ENCODE measurements at regions not wholly inside any gene's neighbourhood (a gene's known extent, or its start where the extent isn't known, plus 50 kb on each side); places are given as distances from the start of the nearest gene placed in this dataset.

- DNase-seq (ENCODE audit: low read depth in 4 of 4, low spot score in 3 of 4): no peak
These were observed 293.7 kb upstream of the CPEB2 start for GRCh38 chr4:14708574-14708973.

GRCh38 chr4:14711259-14711658 is 291.0 kb upstream of the CPEB2 start:
- DNase-seq (ENCODE audit: low read depth in 4 of 4, low spot score in 3 of 4): no peak

- DNase-seq (ENCODE audit: low read depth in 4 of 4, low spot score in 3 of 4): no peak
These were observed 285.6 kb upstream of the CPEB2 start for GRCh38 chr4:14716691-14717090.

- DNase-seq (ENCODE audit: low read depth in 4 of 4, low spot score in 3 of 4): no peak
These were observed 283.2 kb upstream of the CPEB2 start for GRCh38 chr4:14719053-14719452.

- no peak for DNase-seq (ENCODE audit: low read depth in 4 of 4, low spot score in 3 of 4)
These were observed 275.8 kb upstream of the CPEB2 start for GRCh38 chr4:14726441-14726840.

- no peak for DNase-seq (ENCODE audit: low read depth in 4 of 4, low spot score in 3 of 4)
These were observed 275.4 kb upstream of the CPEB2 start for GRCh38 chr4:14726877-14727361.

- no peak for DNase-seq (ENCODE audit: low read depth in 4 of 4, low spot score in 3 of 4)
These were observed 272.8 kb upstream of the CPEB2 start for GRCh38 chr4:14729282-14730000.

- DNase-seq (ENCODE audit: low read depth in 4 of 4, low spot score in 3 of 4): no peak
These were observed 260.2 kb upstream of the CPEB2 start for GRCh38 chr4:14742054-14742453.

- DNase-seq (ENCODE audit: low read depth in 4 of 4, low spot score in 3 of 4): no peak
These were observed 259.1 kb upstream of the CPEB2 start for GRCh38 chr4:14743172-14743571.

GRCh38 chr4:14743601-14744000 is 258.7 kb upstream of the CPEB2 start:
- no peak for DNase-seq (ENCODE audit: low read depth in 4 of 4, low spot score in 3 of 4)

- DNase-seq (ENCODE audit: low read depth in 4 of 4, low spot score in 3 of 4): no peak
These were observed 257.9 kb upstream of the CPEB2 start for GRCh38 chr4:14744346-14744745.

GRCh38 chr4:14749910-14750309 is 252.4 kb upstream of the CPEB2 start:
- DNase-seq (ENCODE audit: low read depth in 4 of 4, low spot score in 3 of 4): no peak

- DNase-seq (ENCODE audit: low read depth in 4 of 4, low spot score in 3 of 4): no peak
These were observed 249.8 kb upstream of the CPEB2 start for GRCh38 chr4:14752341-14753046.

- no peak for DNase-seq (ENCODE audit: low read depth in 4 of 4, low spot score in 3 of 4)
These were observed 235.1 kb upstream of the CPEB2 start for GRCh38 chr4:14767142-14767541.

GRCh38 chr4:14768449-14768848 is 233.8 kb upstream of the CPEB2 start:
- DNase-seq (ENCODE audit: low read depth in 4 of 4, low spot score in 3 of 4): no peak

- no peak for DNase-seq (ENCODE audit: low read depth in 4 of 4, low spot score in 3 of 4)
These were observed 232.3 kb upstream of the CPEB2 start for GRCh38 chr4:14769993-14770392.

GRCh38 chr4:14771094-14771493 is 231.2 kb upstream of the CPEB2 start:
- no peak for DNase-seq (ENCODE audit: low read depth in 4 of 4, low spot score in 3 of 4)

GRCh38 chr4:14771504-14772175 is 230.6 kb upstream of the CPEB2 start:
- DNase-seq (ENCODE audit: low read depth in 4 of 4, low spot score in 3 of 4): no peak

GRCh38 chr4:14772388-14772787 is 229.9 kb upstream of the CPEB2 start:
- no peak for DNase-seq (ENCODE audit: low read depth in 4 of 4, low spot score in 3 of 4)

GRCh38 chr4:14783011-14783877 is 219.0 kb upstream of the CPEB2 start:
- DNase-seq (ENCODE audit: low read depth in 4 of 4, low spot score in 3 of 4): no peak

GRCh38 chr4:14787221-14787620 is 215.1 kb upstream of the CPEB2 start:
- no peak for DNase-seq (ENCODE audit: low read depth in 4 of 4, low spot score in 3 of 4)
